ENCODE measurements at regions not wholly inside any gene's neighbourhood (a gene's known extent, or its start where the extent isn't known, plus 50 kb on each side); places are given as distances from the start of the nearest gene placed in this dataset.

DNA sequence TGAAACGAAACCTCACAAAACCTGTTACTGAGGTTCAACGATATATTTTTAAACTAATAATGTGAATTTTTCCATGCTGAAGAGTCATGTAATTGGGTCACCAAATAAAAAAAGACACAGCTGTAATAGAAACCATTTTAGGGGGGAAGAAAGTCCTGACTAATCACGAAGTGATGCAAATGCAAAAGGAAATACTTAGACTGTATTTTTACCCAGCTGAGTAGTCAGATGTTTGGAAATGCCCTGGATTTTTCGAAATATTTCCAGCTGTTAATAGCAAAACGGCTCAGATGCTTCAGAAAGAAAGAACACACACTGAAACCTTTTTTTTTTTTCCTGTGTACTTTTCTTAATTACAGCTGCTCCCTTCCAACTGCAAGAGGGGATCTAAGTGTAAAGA, 210.3 kb downstream of the SETD4 start:
- TF ChIP-seq, protein P1, sequence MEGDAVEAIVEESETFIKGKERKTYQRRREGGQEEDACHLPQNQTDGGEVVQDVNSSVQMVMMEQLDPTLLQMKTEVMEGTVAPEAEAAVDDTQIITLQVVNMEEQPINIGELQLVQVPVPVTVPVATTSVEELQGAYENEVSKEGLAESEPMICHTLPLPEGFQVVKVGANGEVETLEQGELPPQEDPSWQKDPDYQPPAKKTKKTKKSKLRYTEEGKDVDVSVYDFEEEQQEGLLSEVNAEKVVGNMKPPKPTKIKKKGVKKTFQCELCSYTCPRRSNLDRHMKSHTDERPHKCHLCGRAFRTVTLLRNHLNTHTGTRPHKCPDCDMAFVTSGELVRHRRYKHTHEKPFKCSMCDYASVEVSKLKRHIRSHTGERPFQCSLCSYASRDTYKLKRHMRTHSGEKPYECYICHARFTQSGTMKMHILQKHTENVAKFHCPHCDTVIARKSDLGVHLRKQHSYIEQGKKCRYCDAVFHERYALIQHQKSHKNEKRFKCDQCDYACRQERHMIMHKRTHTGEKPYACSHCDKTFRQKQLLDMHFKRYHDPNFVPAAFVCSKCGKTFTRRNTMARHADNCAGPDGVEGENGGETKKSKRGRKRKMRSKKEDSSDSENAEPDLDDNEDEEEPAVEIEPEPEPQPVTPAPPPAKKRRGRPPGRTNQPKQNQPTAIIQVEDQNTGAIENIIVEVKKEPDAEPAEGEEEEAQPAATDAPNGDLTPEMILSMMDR (IDR thresholded peaks at IDR 0.05; ENCODE audit: low read depth, low read length, poor library complexity, severe bottlenecking): no peak
- no peak for TF ChIP-seq EZH2phosphoT487 (IDR thresholded peaks at IDR 0.05; ENCODE audit: borderline replicate concordance, low read length)

Data from DOHH2 (cell line).